Spinal cord (tissue), 9 donors: ENCODE measurements at regions not wholly inside any gene's neighbourhood (a gene's known extent, or its start where the extent isn't known, plus 50 kb on each side); places are given as distances from the start of the nearest gene placed in this dataset.

Experiments used
- DNase-seq, 6 donors: peaks; one replicate each; pipeline versions ENCODE4 v3.0.0 to v3.0.0-alpha.2; 2013 to 2015; ENCODE audit warnings: low spot score in 6 of 6, low read depth in 4 of 6
- H3K27ac ChIP-seq: one replicate; pipeline ENCODE4 v1.5.1; 2013; ENCODE audit warnings: low read depth, low read length, control low read depth
- H3K27me3 ChIP-seq: one replicate; pipeline ENCODE4 v1.6.1; 2013; ENCODE audit warnings: low read length; ENCODE audit not compliant: control insufficient read depth, insufficient read depth
- H3K36me3 ChIP-seq: one replicate; pipeline ENCODE4 v1.6.1; 2013; ENCODE audit warnings: low read length; ENCODE audit not compliant: control insufficient read depth, insufficient read depth
- H3K4me1 ChIP-seq: one replicate; pipeline ENCODE4 v1.6.1; 2013; ENCODE audit warnings: low read length; ENCODE audit not compliant: control insufficient read depth, insufficient read depth
- H3K4me3 ChIP-seq: one replicate; pipeline ENCODE4 v1.5.1; 2013; ENCODE audit warnings: low read depth, low read length, control low read depth
- H3K9me3 ChIP-seq: one replicate; pipeline ENCODE4 v1.6.1; 2013; ENCODE audit warnings: low read length; ENCODE audit not compliant: control insufficient read depth, insufficient read depth
- WGBS: methylation state at CpG from one replicate; pipeline ENCODE4 v1.1.5; 2013; ENCODE audit warnings: missing lambda C conversion rate; ENCODE audit not compliant: insufficient coverage; 5-methylcytosine and 5-hydroxymethylcytosine counted together
- donor health status: healthy.

DNA sequence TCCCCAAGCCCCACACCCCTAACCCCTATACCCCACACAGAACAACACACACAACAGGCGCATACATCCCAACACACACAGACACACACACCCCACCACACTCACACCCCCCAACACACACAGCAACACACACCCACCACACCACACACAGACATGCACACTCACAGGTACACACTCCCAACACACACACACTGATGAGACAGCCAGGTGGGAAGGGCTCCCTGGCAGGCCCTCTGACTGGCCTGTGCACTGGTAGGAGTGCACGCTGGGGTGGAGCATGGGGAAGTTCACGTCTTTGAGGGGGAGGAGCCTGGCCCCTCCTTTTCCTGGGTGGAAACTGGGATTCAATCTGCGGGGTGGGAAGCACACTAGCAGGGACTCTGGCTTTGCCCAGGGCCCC, 116.7 kb downstream of the RHOU start:
- Histone ChIP-seq H3K9me3 (no peaks in the 10 kb centered on the region), H3K4me3 (no peak overlapping the region), H3K36me3 (no peaks in the 10 kb centered on the region), H3K27me3 (no peaks in the 10 kb centered on the region), H3K4me1 (peaks cover 3% of the 10 kb centered on the region), H3K27ac (no peak overlapping the region)
- WGBS = 67% methylated on average over 3 of the region's 4 CpGs
- no peak for DNase-seq

DNA sequence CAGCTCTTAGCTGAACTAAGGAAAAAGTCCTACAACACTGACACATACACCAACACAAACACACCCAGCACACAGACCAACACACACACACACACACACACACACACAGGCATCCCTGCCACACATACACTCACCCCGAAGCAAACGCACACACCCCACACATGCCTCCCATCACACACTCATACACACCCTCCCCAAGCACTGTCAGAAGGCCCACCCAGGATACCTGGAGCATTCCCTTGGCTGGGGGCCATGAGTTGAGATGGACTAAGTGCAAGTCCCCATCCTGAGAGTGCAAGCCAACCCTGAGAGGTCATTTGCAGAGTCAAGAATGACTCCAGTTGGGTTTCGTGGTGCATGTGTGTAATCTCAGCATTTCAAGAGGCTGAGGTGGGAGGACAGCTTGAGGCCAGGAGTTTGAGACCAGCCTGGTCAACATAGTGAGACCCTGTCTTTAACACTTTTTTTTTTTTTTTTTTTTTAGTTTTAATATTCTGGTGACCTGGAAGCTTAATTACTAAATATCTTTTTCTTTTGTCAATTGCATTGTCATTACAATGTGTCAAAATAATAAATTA, 117.3 kb downstream of the RHOU start:
- Histone ChIP-seq H3K27me3 (no peaks in the 10 kb centered on the region), H3K27ac (no peak overlapping the region), H3K9me3 (no peaks in the 10 kb centered on the region), H3K36me3 (no peaks in the 10 kb centered on the region), H3K4me1 (peaks cover 3% of the 10 kb centered on the region), H3K4me3 (no peak overlapping the region)
- no CpG with 5 or more reads among the region's 3 CpGs for WGBS
- DNase-seq = no peak

DNA sequence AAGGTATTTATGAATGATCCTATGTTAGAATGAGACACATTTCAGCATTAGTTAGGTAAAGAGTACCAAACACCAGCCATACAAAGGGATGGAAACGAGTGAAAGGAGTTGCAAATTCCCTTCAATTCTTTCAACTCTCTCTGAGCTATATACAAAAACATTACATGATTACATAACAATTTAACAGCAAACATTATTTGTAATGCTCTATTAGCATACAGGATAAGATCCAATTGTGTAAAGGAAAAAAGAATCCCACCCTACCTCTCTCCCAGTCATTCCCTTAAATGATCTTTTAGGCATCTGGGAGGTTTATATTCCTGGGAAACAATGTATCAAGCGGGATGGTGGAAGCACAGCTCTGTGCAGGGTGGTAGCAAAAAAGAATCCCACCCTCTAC, 117.9 kb downstream of the RHOU start:
- no CpG with 5 or more reads among the region's 2 CpGs for WGBS
- H3K9me3 ChIP-seq = no peaks in the 10 kb centered on the region
- no peak overlapping the region for H3K4me3 ChIP-seq
- H3K27me3 ChIP-seq = no peaks in the 10 kb centered on the region
- DNase-seq = no peak
- H3K36me3 ChIP-seq = no peaks in the 10 kb centered on the region
- H3K4me1 ChIP-seq = peaks cover 3% of the 10 kb centered on the region
- H3K27ac ChIP-seq = no peak overlapping the region

GRCh38 chr1:228853637-228854036, 118.4 kb downstream of the RHOU start:
- no peak for DNase-seq
- H3K9me3 ChIP-seq = no peaks in the 10 kb centered on the region
- no peak overlapping the region for H3K4me3 ChIP-seq
- H3K36me3 ChIP-seq = no peaks in the 10 kb centered on the region
- no CpG with 5 or more reads among the region's 1 CpG for WGBS
- peaks cover 3% of the 10 kb centered on the region for H3K4me1 ChIP-seq
- H3K27me3 ChIP-seq = no peaks in the 10 kb centered on the region
- no peak overlapping the region for H3K27ac ChIP-seq

GRCh38 chr1:228854907-228855306, 119.6 kb downstream of the RHOU start:
- no peaks in the 10 kb centered on the region for H3K36me3 ChIP-seq
- DNase-seq = no peak
- H3K27ac ChIP-seq = no peak overlapping the region
- no peak overlapping the region for H3K4me3 ChIP-seq
- peaks cover 3% of the 10 kb centered on the region for H3K4me1 ChIP-seq
- no peaks in the 10 kb centered on the region for H3K9me3 ChIP-seq
- no CpG with 5 or more reads among the region's 3 CpGs for WGBS
- no peaks in the 10 kb centered on the region for H3K27me3 ChIP-seq

DNA sequence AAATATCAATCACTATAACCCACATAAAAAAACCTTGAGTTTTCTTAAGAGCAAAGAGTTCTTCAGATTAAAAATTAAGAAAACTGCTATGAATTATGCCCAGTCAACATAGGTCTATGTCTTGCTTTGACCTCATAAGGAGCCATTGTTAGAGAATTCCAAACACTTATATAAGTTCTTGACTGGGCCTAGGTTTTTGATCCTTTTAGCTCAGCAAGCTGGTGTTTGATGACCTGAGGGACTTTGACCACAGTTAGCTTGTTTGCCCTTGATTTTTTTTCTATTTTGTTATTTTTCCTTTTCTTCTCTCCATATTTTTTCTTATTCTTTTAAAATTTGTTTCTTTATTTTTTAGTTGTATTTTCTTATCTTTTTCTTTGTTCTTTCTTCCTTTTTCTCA, 122.3 kb downstream of the RHOU start:
- DNase-seq = no peak
- H3K4me1 ChIP-seq = no peaks in the 10 kb centered on the region
- H3K27me3 ChIP-seq = peaks cover 2% of the 10 kb centered on the region
- no peak overlapping the region for H3K27ac ChIP-seq
- no peak overlapping the region for H3K4me3 ChIP-seq
- no peaks in the 10 kb centered on the region for H3K36me3 ChIP-seq
- H3K9me3 ChIP-seq = no peaks in the 10 kb centered on the region

GRCh38 chr1:228860911-228861831, 125.9 kb downstream of the RHOU start:
- peaks cover 2% of the 10 kb centered on the region for H3K27me3 ChIP-seq
- no peaks in the 10 kb centered on the region for H3K36me3 ChIP-seq
- H3K4me3 ChIP-seq = no peak overlapping the region
- H3K27ac ChIP-seq = no peak overlapping the region
- peaks cover 11% of the 10 kb centered on the region for H3K4me1 ChIP-seq
- 69% methylated on average over 11 of the region's 16 CpGs for WGBS
- H3K9me3 ChIP-seq = no peaks in the 10 kb centered on the region
- no peak for DNase-seq

- Histone ChIP-seq H3K27me3 (peaks cover 2% of the 10 kb centered on the region), H3K27ac (no peak overlapping the region), H3K4me3 (no peak overlapping the region), H3K4me1 (peaks cover 17% of the 10 kb centered on the region), H3K36me3 (no peaks in the 10 kb centered on the region), H3K9me3 (no peaks in the 10 kb centered on the region)
- no peak for DNase-seq
- 38% methylated on average over 1 of the region's 3 CpGs for WGBS
Observed at GRCh38 chr1:228861832-228862180, 126.5 kb downstream of the RHOU start.

DNA sequence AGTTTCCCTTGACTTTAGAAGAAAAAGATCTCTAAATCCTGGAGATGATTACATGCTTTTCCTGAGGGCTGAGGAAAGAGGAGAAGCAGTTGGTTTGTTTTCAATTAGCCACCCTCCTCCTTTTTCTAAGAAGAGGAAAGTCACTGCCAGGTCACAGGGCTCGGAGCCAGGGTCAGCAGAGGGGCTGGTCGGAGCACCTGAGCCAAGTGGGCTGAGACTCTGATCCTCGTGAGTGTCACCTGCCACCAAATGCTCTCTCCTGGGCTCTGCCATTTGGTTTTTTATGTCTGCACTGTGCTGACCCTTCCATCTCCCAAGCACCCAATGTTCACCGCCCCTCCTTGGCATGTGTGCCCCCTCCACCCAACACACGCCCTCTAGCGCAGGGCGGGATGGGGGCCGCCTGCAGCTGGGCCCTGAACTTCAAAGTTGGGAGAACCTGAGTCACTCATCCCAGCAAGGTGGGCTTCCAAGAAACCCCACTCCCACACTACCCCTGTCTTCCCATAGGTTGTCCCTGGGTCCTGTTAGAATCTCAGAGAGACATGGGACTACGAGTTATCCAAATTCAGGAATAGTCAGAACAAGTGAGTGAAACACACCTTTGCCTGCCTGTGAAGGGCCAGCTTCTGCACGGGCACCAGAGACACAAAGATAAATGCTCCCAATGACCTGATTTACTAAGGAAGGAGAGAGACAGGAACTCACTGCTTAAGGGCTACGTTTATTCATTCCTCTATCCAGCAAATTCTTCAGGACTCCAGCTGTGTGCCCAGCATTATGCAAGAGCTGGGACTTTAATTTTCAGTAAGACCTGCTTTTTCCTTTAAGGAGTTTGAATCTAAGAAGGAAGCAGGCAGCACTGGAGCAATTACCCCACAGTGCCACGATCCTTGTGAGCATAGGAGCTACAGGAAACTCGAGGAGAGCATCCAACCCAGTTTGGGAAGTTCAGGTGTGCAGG, 127.5 kb downstream of the RHOU start:
- Histone ChIP-seq H3K36me3 (no peaks in the 10 kb centered on the region), H3K9me3 (no peaks in the 10 kb centered on the region), H3K27ac (no peak overlapping the region), H3K4me3 (no peak overlapping the region), H3K4me1 (peaks cover 23% of the 10 kb centered on the region), H3K27me3 (peaks cover 2% of the 10 kb centered on the region)
- DNase-seq = no peak
- WGBS = 79% methylated on average over 10 of the region's 13 CpGs
